K562 (cell line): ENCODE measurements at regions not wholly inside any gene's neighbourhood (a gene's known extent, or its start where the extent isn't known, plus 50 kb on each side); places are given as distances from the start of the nearest gene placed in this dataset.
A peak's percentile ranks its signal among the peaks of the same experiment; 100 is the strongest.

Experiments
- ATAC-seq: fragments of 200-7000 bp; cut with Tn5 transposase; 3 replicates; pipeline ENCODE4 v1.9.1; 2020; ENCODE audit warnings: moderate library complexity
- BruUV-seq: library from RNA; stranded (reverse); fragments of 400-500 nt; replicated peaks from 2 replicates; lab custom pipeline; 2021; lab: Mats Ljungman, UMichigan
- CTCF ChIA-PET: fragments of 300-600 bp; formaldehyde crosslinking; extraction: SDS; loops from one replicate; lab custom pipeline; 2021; ENCODE audit warnings: low intra/inter-chr PET ratio; lab: Yijun Ruan, JAX
- POLR2A ChIA-PET: fragments of 300-600, 350-650 bp; sonication (Branson Sonifier 250); formaldehyde crosslinking; extraction: SDS; loops from one replicate; lab custom pipeline; 2021; ENCODE audit warnings: antibody characterized with exemption, inconsistent platforms; lab: Yijun Ruan, JAX
- DNase-seq, 4 experiments: peaks; one replicate each; pipeline versions ENCODE4 v3.0.0 to v3.0.0-alpha.2; 2011 to 2018; ENCODE audit warnings: low spot score in 3 of 4, mixed read lengths in 3 of 4; ENCODE audit errors: extremely low read depth in 1 of 4
- FAIRE-seq: peaks from 2 replicates; lab custom pipeline; 2011; peaks lifted over from hg19 to GRCh38; lab: Jason Lieb, UNC
- H2AFZ ChIP-seq: 2 replicates; pipeline ENCODE4 v1.6.0; 2011; ENCODE audit warnings: low read depth, low read length, control low read depth, inconsistent platforms
- H3K27ac ChIP-seq: fragments of 200-600 bp; 3 replicates; pipeline ENCODE4 v1.8.0; 2011; ENCODE audit warnings: low read depth, mild to moderate bottlenecking, control low read depth, inconsistent platforms, low read length, moderate library complexity, mixed read lengths; ENCODE audit errors: extremely low read depth
- H3K27me3 ChIP-seq, 2 experiments: fragments of 300-600 bp in 1 of 2; 2 replicates in 1 of 2; 3 replicates in 1 of 2; pipeline versions ENCODE4 v1.6.0 to v1.8.0; 2011; ENCODE audit warnings: inconsistent platforms in 2 of 2, low read length in 2 of 2, mild to moderate bottlenecking in 1 of 2, mixed read lengths in 1 of 2, moderate library complexity in 1 of 2; ENCODE audit not compliant: control insufficient read depth in 2 of 2, insufficient read depth in 2 of 2
- H3K36me3 ChIP-seq: fragments of 300-600 bp; 3 replicates; pipeline ENCODE4 v1.8.0; 2011; ENCODE audit warnings: mild to moderate bottlenecking, low read length, inconsistent platforms; ENCODE audit not compliant: control insufficient read depth, insufficient read depth
- H3K4me1 ChIP-seq, 2 experiments: fragments of 200-600 bp in 1 of 2; replicated peaks in 1 of 2; 2 replicates in 1 of 2; 3 replicates in 1 of 2; pipeline versions ENCODE4 v1.5.1 to v1.8.0; 2011; ENCODE audit warnings: inconsistent platforms in 2 of 2, low read length in 2 of 2, mild to moderate bottlenecking in 1 of 2, mixed read lengths in 1 of 2, moderate library complexity in 1 of 2; ENCODE audit not compliant: control insufficient read depth in 2 of 2, insufficient read depth in 2 of 2
- H3K4me2 ChIP-seq: 2 replicates; pipeline ENCODE4 v1.6.1; 2011; ENCODE audit warnings: low read length, control low read depth, inconsistent platforms, mixed read lengths; ENCODE audit not compliant: insufficient read depth
- H3K4me3 ChIP-seq: fragments of 200-600 bp; sonication (generic), shearing (Covaris generic); 2 replicates; pipeline ENCODE4 v1.5.1; 2016; ENCODE audit warnings: control low read depth, inconsistent platforms
- H3K79me2 ChIP-seq: fragments of 200-600 bp; 3 replicates; pipeline ENCODE4 v1.8.0; 2011; ENCODE audit warnings: low read length, inconsistent platforms; ENCODE audit not compliant: control insufficient read depth, insufficient read depth
- H3K9ac ChIP-seq, 2 experiments: 2 replicates each; pipeline versions ENCODE4 v1.6.0 to v1.6.1; 2011; ENCODE audit warnings: low read depth in 2 of 2, low read length in 2 of 2, control low read depth in 1 of 2, inconsistent platforms in 1 of 2, mild to moderate bottlenecking in 1 of 2, mixed read lengths in 1 of 2; ENCODE audit not compliant: insufficient read depth in 1 of 2
- H3K9me1 ChIP-seq: one replicate; pipeline ENCODE4 v1.6.0; 2011; ENCODE audit warnings: inconsistent platforms, mild to moderate bottlenecking, low read length, moderate library complexity; ENCODE audit not compliant: control insufficient read depth, insufficient read depth
- H3K9me3 ChIP-seq: replicated peaks from 2 replicates; pipeline ENCODE4 v1.5.1; 2011; ENCODE audit warnings: low read depth, low read length, inconsistent platforms; ENCODE audit not compliant: control insufficient read depth, insufficient read depth
- H4K20me1 ChIP-seq: replicated peaks from 2 replicates; pipeline ENCODE4 v1.6.1; 2011; ENCODE audit warnings: low read length, inconsistent platforms, mixed read lengths; ENCODE audit not compliant: control insufficient read depth, insufficient read depth
- ATF1 ChIP-seq, 2 experiments: fragments of 450-650 bp in 1 of 2; IDR thresholded peaks; 2 replicates each; pipeline ENCODE4 v1.6.1; 2016; ENCODE audit warnings: missing compliant biosample characterization in 1 of 2, missing genetic modification characterization in 1 of 2
- BRD4 ChIP-seq: fragments of 200-600 bp; sonication (generic); IDR thresholded peaks from 2 replicates; pipeline ENCODE4 v1.6.1; 2017; ENCODE audit warnings: inconsistent platforms
- CBX2 ChIP-seq: fragments of 200-600 bp; sonication (generic); IDR thresholded peaks from one replicate; pipeline ENCODE4 v1.6.1; 2012; ENCODE audit warnings: mild to moderate bottlenecking, low read length, inconsistent platforms; ENCODE audit not compliant: insufficient read depth, poor library complexity, severe bottlenecking
- E2F8 ChIP-seq: fragments of 450-650 bp; IDR thresholded peaks from 2 replicates; pipeline ENCODE4 v1.7.1; 2018; ENCODE audit warnings: mild to moderate bottlenecking, low read depth; ENCODE audit not compliant: partially characterized antibody
- FOXP1 ChIP-seq: sonication (generic); formaldehyde crosslinking; IDR thresholded peaks from 2 replicates; pipeline ENCODE4 v1.8.0; 2022; ENCODE audit warnings: mild to moderate bottlenecking, missing genetic modification reagents
- FUS ChIP-seq: fragments of 200-400 bp; formaldehyde crosslinking; optimal IDR thresholded peaks from 2 replicates; pipeline ENCODE3; 2017; ENCODE audit warnings: low read depth, low read length
- KAT8 ChIP-seq: fragments of 450-650 bp; IDR thresholded peaks from 2 replicates; pipeline ENCODE4 v1.6.1; 2016; ENCODE audit warnings: low read depth, mild to moderate bottlenecking
- MEF2D ChIP-seq: conservative IDR thresholded peaks from 2 replicates; pipeline ENCODE4 v1.6.1; 2016; ENCODE audit warnings: low read depth, missing genetic modification characterization, missing compliant biosample characterization
- MYNN ChIP-seq, 2 experiments: sonication (generic); formaldehyde crosslinking in 1 of 2; IDR thresholded peaks; 2 replicates each; pipeline versions ENCODE4 v1.5.0 to v1.6.1; 2016 to 2020; ENCODE audit warnings: antibody characterized with exemption in 1 of 2, missing genetic modification reagents in 1 of 2
- SMAD3 ChIP-seq: fragments of 450-650 bp; formaldehyde crosslinking; conservative IDR thresholded peaks from 2 replicates; pipeline ENCODE4 v1.4.0; 2020; ENCODE audit warnings: mild to moderate bottlenecking
- SMARCA4 ChIP-seq: fragments of 450-650 bp; IDR thresholded peaks from 2 replicates; pipeline ENCODE4 v1.6.1; 2016
- TCF15 ChIP-seq: fragments of 250-450 bp; sonication (Bioruptor Pico); IDR thresholded peaks from 2 replicates; pipeline ENCODE4 v1.8.0; 2022; ENCODE audit warnings: moderate library complexity, mild to moderate bottlenecking, inconsistent platforms
- ZNF79 ChIP-seq: fragments of 250-450 bp; sonication (Bioruptor Pico); IDR thresholded peaks from 2 replicates; pipeline ENCODE4 v1.4.0; 2020; ENCODE audit warnings: low read depth, mild to moderate bottlenecking, moderate library complexity
- ZSCAN32 ChIP-seq: fragments of 450-650 bp; formaldehyde crosslinking; IDR thresholded peaks from 2 replicates; pipeline ENCODE4 v1.4.0; 2020; ENCODE audit warnings: mild to moderate bottlenecking, moderate library complexity
- WGBS: fragments of 100-300 bp; shearing (Covaris generic); methylation state at CpG from one replicate; pipeline ENCODE4 v1.1.6; 2016; ENCODE audit warnings: low coverage, mixed read lengths; ENCODE audit not compliant: insufficient coverage; ENCODE audit errors: missing lambda C conversion rate; 5-methylcytosine and 5-hydroxymethylcytosine counted together
- in situ Hi-C: fragments of 300-500 bp; cut with MboI; formaldehyde crosslinking; loops from 4 replicates; pipeline ENCODE4 v1.15.0; 2018; ENCODE audit warnings: inconsistent platforms, mixed read lengths
- intact Hi-C: fragments of 100-400 bp; cut with micrococcal nuclease; formaldehyde crosslinking; loops from 2 replicates; pipeline ENCODE4 v1.14.2; 2022
- TF ChIP-seq, protein P1 (sequence below): fragments of 450-650 bp; IDR thresholded peaks from 2 replicates; pipeline ENCODE4 v1.6.1; 2014; ENCODE audit warnings: low read depth, mild to moderate bottlenecking, moderate library complexity, borderline replicate concordance
- TF ChIP-seq, protein P2 (sequence below): fragments of 250-450 bp; sonication (Bioruptor Pico); IDR thresholded peaks from 2 replicates; pipeline ENCODE4 v1.9.0; 2021; ENCODE audit warnings: mild to moderate bottlenecking

- Histone ChIP-seq H3K36me3 (peaks cover 22% of the 10 kb centered on the region; the same call in 2 of the 3 replicates), H3K27ac (peak overlapping the region; percentile 97), H2AFZ (no peak overlapping the region), H3K9ac (peak overlapping the region; percentile 97 to 99), H4K20me1 (peaks cover 13% of the 10 kb centered on the region; the same call in 1 of the 2 replicates), H3K4me3 (peak overlapping the region; percentile 92), H3K4me2 (peak overlapping the region; percentile 94), H3K79me2 (peaks cover 91% of the 10 kb centered on the region), H3K9me3 (no peaks in the 10 kb centered on the region), H3K4me1 (peaks cover 28 to 51% of the 10 kb centered on the region in 2 experiments), H3K27me3 (no peaks in the 10 kb centered on the region), H3K9me1 (no peaks in the 10 kb centered on the region)
- peak; percentile 72 for FAIRE-seq
- ATAC-seq = peak; percentile 50
- CTCF ChIA-PET = interaction anchor here (0.7 kb wide), 1 partner anchor 132 kb away, joined by 4 read pairs; no protein-coding TSS in a partner anchor
- in situ Hi-C loops = loop anchor here (5.0 kb wide), 1 partner anchor 113 kb away; no protein-coding TSS in a partner anchor
- DNase-seq = peak; percentile 87 to 98 (median 93)
- intact Hi-C loops = loop anchor here (1.0 to 5.0 kb wide), 4 partner anchors 9 to 93 kb away; no protein-coding TSS in a partner anchor
- BruUV-seq = no TSS peak
- WGBS = under 1% methylated on average over 42 of the region's 62 CpGs
- POLR2A ChIA-PET = interaction anchor here (0.5 to 7.3 kb wide), 15 partner anchors 11 to 448 kb away, joined by 3 to 122 read pairs (median 4); no protein-coding TSS in a partner anchor
- TF ChIP-seq MEF2D (tag) (no peak), SMAD3 (CRISPR knock-in tag) (no peak), ZNF79 (CRISPR knock-in tag) (no peak), TCF15 (CRISPR knock-in tag) (no peak), CBX2 (no peak), SMARCA4 (peak; percentile 65), BRD4 (peak; percentile 71), E2F8 (peak; percentile 19), ZSCAN32 (CRISPR knock-in tag) (0 out of 2 replicates have a peak, but pooled peaks have one; percentile 2), KAT8 (no peak), ATF1 (CRISPR knock-in tag; IDR thresholded peaks at IDR 0.05) (no peak), ATF1 (tag; IDR thresholded peaks at IDR 0.05) (peak; percentile 55), FOXP1 (CRISPR knock-in tag) (0 out of 2 replicates have a peak, but pooled peaks have one; percentile 12), MYNN (IDR thresholded peaks at IDR 0.05) (peak; percentile 54; the same call in 1 of the 2 replicates), MYNN (CRISPR knock-in tag; IDR thresholded peaks at IDR 0.05) (no peak), FUS (peak; percentile 74)
- TF ChIP-seq, protein P1, sequence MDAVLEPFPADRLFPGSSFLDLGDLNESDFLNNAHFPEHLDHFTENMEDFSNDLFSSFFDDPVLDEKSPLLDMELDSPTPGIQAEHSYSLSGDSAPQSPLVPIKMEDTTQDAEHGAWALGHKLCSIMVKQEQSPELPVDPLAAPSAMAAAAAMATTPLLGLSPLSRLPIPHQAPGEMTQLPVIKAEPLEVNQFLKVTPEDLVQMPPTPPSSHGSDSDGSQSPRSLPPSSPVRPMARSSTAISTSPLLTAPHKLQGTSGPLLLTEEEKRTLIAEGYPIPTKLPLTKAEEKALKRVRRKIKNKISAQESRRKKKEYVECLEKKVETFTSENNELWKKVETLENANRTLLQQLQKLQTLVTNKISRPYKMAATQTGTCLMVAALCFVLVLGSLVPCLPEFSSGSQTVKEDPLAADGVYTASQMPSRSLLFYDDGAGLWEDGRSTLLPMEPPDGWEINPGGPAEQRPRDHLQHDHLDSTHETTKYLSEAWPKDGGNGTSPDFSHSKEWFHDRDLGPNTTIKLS = peak; percentile 50; the same call in 1 of the 2 replicates
- TF ChIP-seq, protein P2, sequence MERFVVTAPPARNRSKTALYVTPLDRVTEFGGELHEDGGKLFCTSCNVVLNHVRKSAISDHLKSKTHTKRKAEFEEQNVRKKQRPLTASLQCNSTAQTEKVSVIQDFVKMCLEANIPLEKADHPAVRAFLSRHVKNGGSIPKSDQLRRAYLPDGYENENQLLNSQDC = peak; percentile 42
These were observed 58.0 kb upstream of the GSE1 start for GRCh38 chr16:85554889-85555718.
